Stimulated activated CD4-positive, alpha-beta T cell treated with anti-CD3 and anti-CD28 coated beads, Interleukin-1b, Interleukin-23, amount 100 ng/mL, for 1 hour (primary cell): ENCODE measurements at regions not wholly inside any gene's neighbourhood (a gene's known extent, or its start where the extent isn't known, plus 50 kb on each side); places are given as distances from the start of the nearest gene placed in this dataset.
"Not testable (repeated sequence)": the region's sequence is repeated elsewhere in the genome, so short reads cannot be mapped to it uniquely, and the experiment has no call there.

ENCODE experiments used
- DNase-seq, 2 donors: peaks; one replicate each; pipeline ENCODE4 v3.0.0-alpha.2; 2020; ENCODE audit warnings: low read depth in 2 of 2

GRCh38 chr6:167709196-167709595, 117.5 kb upstream of the AFDN start:
- DNase-seq: no peak

GRCh38 chr6:167709776-167710336, 116.9 kb upstream of the AFDN start:
- not testable (repeated sequence) for DNase-seq

DNA sequence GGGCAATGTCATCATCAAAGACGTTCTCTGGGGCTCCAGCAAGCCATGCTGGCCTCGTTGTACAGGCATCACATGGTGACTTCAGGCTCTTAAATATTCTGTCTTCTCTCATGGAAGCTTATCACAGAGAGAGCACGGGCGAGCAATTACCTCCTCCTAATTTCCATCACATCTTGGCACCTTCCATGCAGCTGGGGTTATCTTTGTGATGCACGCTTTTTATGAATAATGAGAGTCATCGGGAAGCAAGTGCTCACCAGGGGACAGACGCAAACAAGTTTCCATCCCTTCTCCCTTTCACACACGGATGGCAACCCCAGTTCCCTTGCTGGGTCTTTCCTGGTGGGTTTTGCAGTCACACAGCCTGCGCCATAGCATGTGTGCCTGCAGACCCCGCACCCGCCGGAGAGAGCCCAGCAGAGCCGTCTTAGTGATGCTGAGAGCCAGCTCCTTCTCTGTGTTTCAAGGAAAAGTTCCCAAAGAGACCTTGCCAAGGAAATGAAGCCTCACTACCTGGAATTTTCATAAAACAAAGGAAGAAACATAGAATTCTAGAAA, 116.3 kb upstream of the AFDN start:
- DNase-seq: no peak

- no peak for DNase-seq
Observed at GRCh38 chr6:167711211-167711610, 115.5 kb upstream of the AFDN start.

GRCh38 chr6:167711768-167712730, 114.7 kb upstream of the AFDN start:
- DNase-seq: no peak

DNA sequence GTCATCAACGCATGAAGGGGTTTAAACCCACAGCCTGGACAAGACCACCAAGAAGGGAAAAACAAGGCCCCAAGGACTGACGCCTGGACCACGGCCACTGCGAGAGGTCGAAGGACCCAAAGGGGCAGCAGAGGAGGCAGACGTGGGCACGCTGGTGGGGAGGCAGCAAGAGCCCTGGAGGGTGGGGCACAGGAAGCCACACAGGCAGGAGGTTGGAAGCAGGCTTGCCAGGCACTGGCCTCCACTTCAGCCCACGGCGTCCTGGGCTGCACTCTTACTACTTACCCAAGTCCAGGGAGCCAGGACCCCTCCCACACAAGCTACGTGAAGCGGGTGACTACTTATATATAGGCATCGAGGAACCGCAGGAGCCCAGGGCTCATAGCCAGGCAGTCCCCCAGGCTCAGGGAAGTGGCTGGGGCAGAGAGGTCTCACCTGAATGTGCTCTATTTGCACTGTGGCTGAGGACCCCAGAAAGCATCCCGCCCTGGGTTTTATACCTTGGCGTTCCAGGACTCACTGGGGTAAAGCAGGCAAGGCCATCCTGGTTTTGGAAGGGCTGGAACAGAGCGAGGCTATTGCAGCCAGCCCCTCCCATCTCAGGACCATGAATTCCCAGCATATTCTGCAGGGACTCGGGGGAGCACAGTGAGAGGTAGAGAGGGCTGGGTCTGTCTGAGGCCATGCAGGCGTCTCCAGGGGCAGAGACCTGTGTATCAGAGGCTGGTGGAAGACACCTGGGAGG, 113.8 kb upstream of the AFDN start:
- DNase-seq: no peak

DNA sequence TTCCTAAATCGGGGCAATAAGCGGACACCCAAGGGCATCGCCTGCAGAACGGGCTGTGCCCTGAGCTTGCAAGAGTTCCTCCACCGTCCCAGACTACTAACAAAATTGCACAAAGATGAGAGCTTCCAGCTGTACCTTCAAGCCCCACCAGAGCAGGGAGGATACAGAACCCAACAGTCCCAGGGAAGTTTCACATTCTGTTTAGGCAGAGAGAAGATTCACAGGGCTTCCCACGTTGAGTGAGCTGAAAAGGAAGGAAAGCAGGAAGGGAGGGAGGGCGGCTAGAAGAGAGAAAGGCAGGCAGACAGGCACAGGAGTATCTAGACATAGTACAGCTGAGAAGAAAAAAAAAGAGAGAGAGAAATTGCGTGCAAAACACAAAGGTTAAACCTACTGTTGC, 112.6 kb upstream of the AFDN start:
- DNase-seq: no peak

GRCh38 chr6:167717455-167717854, 109.3 kb upstream of the AFDN start:
- DNase-seq: no peak

GRCh38 chr6:167717867-167718266, 108.8 kb upstream of the AFDN start:
- DNase-seq: no peak

- DNase-seq: no peak
Observed at GRCh38 chr6:167719920-167720319, 106.8 kb upstream of the AFDN start.

- DNase-seq: no peak
Observed at GRCh38 chr6:167720456-167721285, 106.0 kb upstream of the AFDN start.

- DNase-seq: no peak
Observed at GRCh38 chr6:167721291-167721690, 105.4 kb upstream of the AFDN start.

DNA sequence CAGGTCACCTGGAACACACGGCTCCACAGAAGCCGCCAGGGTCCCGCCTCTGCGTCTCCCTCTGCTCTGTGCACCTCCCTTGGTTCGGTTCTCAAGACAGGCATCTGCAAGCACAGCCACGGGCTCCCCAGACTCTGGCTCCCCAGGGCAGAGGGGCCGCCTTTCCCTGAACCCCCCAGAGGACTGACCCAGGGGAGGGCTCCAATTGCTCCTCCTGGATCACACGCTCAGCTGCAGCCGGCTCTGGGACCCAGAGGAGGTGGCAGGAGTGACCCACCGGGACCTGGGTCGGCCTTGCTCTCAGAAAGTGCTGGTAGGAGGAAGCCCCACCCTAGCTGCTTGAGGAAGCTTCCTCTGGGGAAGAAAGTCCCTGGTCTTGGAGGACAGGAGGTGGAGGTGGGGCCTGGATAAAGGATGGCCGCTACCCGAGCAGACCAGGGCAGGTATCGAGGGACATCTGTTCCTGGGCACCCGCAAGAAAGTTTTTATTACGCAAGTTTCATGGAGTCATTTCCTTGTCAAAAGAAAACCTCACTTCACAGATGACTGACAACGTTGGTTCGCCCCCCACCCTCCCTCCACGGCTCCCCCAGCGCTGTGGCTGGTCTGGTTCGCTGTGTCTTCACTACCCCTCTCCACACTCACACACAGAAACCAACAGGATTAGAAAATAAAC, 103.9 kb upstream of the AFDN start:
- DNase-seq: no peak

GRCh38 chr6:167726043-167726621, 100.6 kb upstream of the AFDN start:
- no peak for DNase-seq

GRCh38 chr6:167730441-167730840, 96.3 kb upstream of the AFDN start:
- DNase-seq: no peak

- no peak for DNase-seq
Observed at GRCh38 chr6:167731216-167731615, 95.5 kb upstream of the AFDN start.

GRCh38 chr6:167731731-167732422, 94.8 kb upstream of the AFDN start:
- no peak for DNase-seq

DNA sequence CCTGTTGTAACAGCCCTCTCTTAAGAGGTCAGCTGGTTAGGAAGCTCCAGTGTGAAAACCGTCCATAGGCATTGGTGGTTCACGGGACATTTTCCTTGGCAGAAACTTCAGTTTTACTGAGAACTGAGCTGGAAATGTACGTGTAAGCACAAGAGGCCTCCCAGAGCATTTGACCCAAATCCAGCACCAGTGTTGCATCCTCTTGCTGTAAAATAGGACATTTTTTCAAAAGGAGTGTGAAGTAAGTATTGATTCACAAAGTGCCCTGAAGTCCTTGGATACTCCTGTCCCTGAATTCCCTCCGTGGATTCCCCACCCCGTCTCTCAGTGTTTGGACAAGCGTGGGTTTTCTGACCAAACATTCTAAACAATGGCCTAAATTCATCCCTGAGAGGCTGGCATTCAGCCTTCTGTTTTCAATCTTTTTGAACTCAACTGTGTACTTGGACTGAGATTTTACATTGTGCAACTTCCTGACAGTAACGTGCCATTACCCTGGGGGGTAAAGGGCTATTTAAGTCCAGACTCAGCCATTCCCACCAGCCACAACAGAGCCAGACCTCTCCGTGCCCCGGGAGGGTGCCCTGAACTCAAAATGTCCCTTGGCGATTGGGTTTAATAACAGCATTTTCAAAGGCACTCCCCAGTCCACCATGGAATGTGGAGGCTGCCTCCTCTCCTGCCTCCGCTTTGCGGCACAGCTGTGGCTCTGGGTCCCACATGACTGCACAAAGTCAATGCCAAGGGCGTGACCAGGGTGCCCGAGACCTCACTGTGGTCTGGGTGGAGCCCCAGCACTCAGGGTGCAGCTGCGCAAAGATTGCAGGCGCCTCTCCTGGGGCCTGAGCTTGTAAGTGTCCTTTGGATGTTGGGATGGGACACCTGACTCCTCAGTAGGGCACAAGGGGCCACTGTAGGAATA, 92.7 kb upstream of the AFDN start:
- DNase-seq: no peak

GRCh38 chr6:167734662-167735083, 92.0 kb upstream of the AFDN start:
- no peak for DNase-seq
